Naive thymus-derived CD8-positive, alpha-beta T cell (primary cell): ENCODE measurements at regions not wholly inside any gene's neighbourhood (a gene's known extent, or its start where the extent isn't known, plus 50 kb on each side); places are given as distances from the start of the nearest gene placed in this dataset.
"Not testable (repeated sequence)": the region's sequence is repeated elsewhere in the genome, so short reads cannot be mapped to it uniquely, and the experiment has no call there.

Source experiments
- ATAC-seq, 2 donors: fragments of 150-1000 bp; cut with Tn5 transposase in 1 of 2; sonication (Bioruptor Pico), chemical (Tn5 transposase) in 1 of 2; 1 replicate in 1 of 2; 2 replicates in 1 of 2; pipeline ENCODE4 v1.10.0; 2021; ENCODE audit warnings: mild to moderate bottlenecking in 2 of 2, moderate library complexity in 2 of 2
- POLR2A ChIA-PET: fragments of 350-600 bp; sonication (Branson Sonifier 250); formaldehyde crosslinking; loops from one replicate; lab custom pipeline; 2021; ENCODE audit warnings: antibody characterized with exemption; lab: Charles Lee
- DNase-seq, 10 donors: peaks; one replicate each; pipeline versions ENCODE4 v3.0.0 to v3.0.0-alpha.2; 2020 to 2022
- H3K27ac Mint-ChIP-seq, 10 donors: one replicate each; pipeline ENCODE4 v1.8.0; 2020 to 2022; ENCODE audit warnings: mild to moderate bottlenecking in 10 of 10, mixed read lengths in 10 of 10, moderate library complexity in 4 of 10, inconsistent platforms in 1 of 10
- H3K27me3 Mint-ChIP-seq, 5 donors: one replicate each; pipeline ENCODE4 v1.8.0; 2021 to 2022; ENCODE audit warnings: mixed read lengths in 5 of 5
- H3K36me3 Mint-ChIP-seq, 3 donors: one replicate each; pipeline ENCODE4 v1.8.0; 2020 to 2022; ENCODE audit warnings: mixed read lengths in 3 of 3, mild to moderate bottlenecking in 2 of 3, inconsistent platforms in 1 of 3
- H3K4me1 Mint-ChIP-seq, 4 donors: one replicate each; pipeline ENCODE4 v1.8.0; 2021 to 2022; ENCODE audit warnings: mixed read lengths in 4 of 4
- H3K4me3 Mint-ChIP-seq, 10 donors: one replicate each; pipeline ENCODE4 v1.8.0; 2020 to 2022; ENCODE audit warnings: mild to moderate bottlenecking in 10 of 10, mixed read lengths in 10 of 10, moderate library complexity in 6 of 10, inconsistent platforms in 1 of 10
- H3K9me3 Mint-ChIP-seq, 9 donors: one replicate each; pipeline ENCODE4 v1.8.0; 2020 to 2022; ENCODE audit warnings: mixed read lengths in 9 of 9, mild to moderate bottlenecking in 3 of 9, inconsistent platforms in 1 of 9, moderate library complexity in 1 of 9

- Mint-ChIP-seq H3K9me3 (peaks cover 0 to 2% (median 0%) of the 10 kb centered on the region in 9 donors), H3K27ac (no peak overlapping the region), H3K27me3 (peaks cover 0 to 23% (median 7%) of the 10 kb centered on the region in 5 donors), H3K36me3 (no peaks in the 10 kb centered on the region), H3K4me3 (no peak overlapping the region), H3K4me1 (no peaks in the 10 kb centered on the region)
- ATAC-seq = no peak
- POLR2A ChIA-PET = no interaction called here
- no peak for DNase-seq
Observed at GRCh38 chr10:131556061-131556896, 244.8 kb upstream of the TCERG1L start.

- Mint-ChIP-seq H3K9me3 (peaks cover 0 to 4% (median 0%) of the 10 kb centered on the region in 9 donors), H3K27ac (no peak overlapping the region), H3K4me3 (no peak overlapping the region), H3K36me3 (no peaks in the 10 kb centered on the region), H3K4me1 (no peaks in the 10 kb centered on the region), H3K27me3 (peaks cover 4 to 30% (median 11%) of the 10 kb centered on the region in 5 donors)
- POLR2A ChIA-PET = no interaction called here
- ATAC-seq (no peak), DNase-seq (no peak)
Observed at GRCh38 chr10:131556897-131557495, 245.5 kb upstream of the TCERG1L start.

GRCh38 chr10:131557956-131558355 is 246.4 kb upstream of the TCERG1L start:
- POLR2A ChIA-PET, H3K27ac Mint-ChIP-seq, H3K4me3 Mint-ChIP-seq, ATAC-seq, H3K4me1 Mint-ChIP-seq, H3K36me3 Mint-ChIP-seq, DNase-seq, H3K9me3 Mint-ChIP-seq: not testable (repeated sequence)
- peaks cover 4 to 38% (median 11%) of the 10 kb centered on the region in 5 donors for H3K27me3 Mint-ChIP-seq

GRCh38 chr10:131559450-131559911 is 248.0 kb upstream of the TCERG1L start:
- H3K27ac Mint-ChIP-seq = no peak overlapping the region
- POLR2A ChIA-PET = no interaction called here
- no peaks in the 10 kb centered on the region for H3K36me3 Mint-ChIP-seq
- peaks cover 4 to 38% (median 11%) of the 10 kb centered on the region in 5 donors for H3K27me3 Mint-ChIP-seq
- H3K4me1 Mint-ChIP-seq = no peaks in the 10 kb centered on the region
- no peak overlapping the region for H3K4me3 Mint-ChIP-seq
- ATAC-seq = no peak
- peaks cover 0 to 7% (median 2%) of the 10 kb centered on the region in 9 donors for H3K9me3 Mint-ChIP-seq
- no peak for DNase-seq

GRCh38 chr10:131560166-131560565 is 248.6 kb upstream of the TCERG1L start:
- ATAC-seq (no peak), DNase-seq (no peak)
- POLR2A ChIA-PET = no interaction called here
- Mint-ChIP-seq H3K4me1 (no peaks in the 10 kb centered on the region), H3K9me3 (peaks cover 0 to 13% (median 8%) of the 10 kb centered on the region in 9 donors), H3K36me3 (peaks cover 0 to 6% (median 0%) of the 10 kb centered on the region in 3 donors), H3K4me3 (no peak overlapping the region), H3K27me3 (peaks cover 4 to 38% (median 11%) of the 10 kb centered on the region in 5 donors), H3K27ac (no peak overlapping the region)

- ATAC-seq (no peak), DNase-seq (no peak)
- peaks cover 4 to 36% (median 11%) of the 10 kb centered on the region in 5 donors for H3K27me3 Mint-ChIP-seq
- H3K4me3 Mint-ChIP-seq = no peak overlapping the region
- POLR2A ChIA-PET = no interaction called here
- H3K9me3 Mint-ChIP-seq = peaks cover 1 to 18% (median 12%) of the 10 kb centered on the region in 9 donors
- H3K27ac Mint-ChIP-seq = no peak overlapping the region
- peaks cover 0 to 6% (median 0%) of the 10 kb centered on the region in 3 donors for H3K36me3 Mint-ChIP-seq
- no peaks in the 10 kb centered on the region for H3K4me1 Mint-ChIP-seq
Observed at GRCh38 chr10:131560706-131561355, 249.3 kb upstream of the TCERG1L start.

- Mint-ChIP-seq H3K9me3 (peaks cover 4 to 23% (median 14%) of the 10 kb centered on the region in 9 donors), H3K4me1 (no peaks in the 10 kb centered on the region), H3K36me3 (peaks cover 0 to 6% (median 0%) of the 10 kb centered on the region in 3 donors), H3K4me3 (no peak overlapping the region), H3K27ac (no peak overlapping the region), H3K27me3 (peaks cover 4 to 29% (median 10%) of the 10 kb centered on the region in 5 donors)
- ATAC-seq = no peak
- no peak for DNase-seq
- POLR2A ChIA-PET = no interaction called here
Observed at GRCh38 chr10:131561897-131562296, 250.4 kb upstream of the TCERG1L start.

- no peak for ATAC-seq
- Mint-ChIP-seq H3K4me1 (no peaks in the 10 kb centered on the region), H3K9me3 (peaks cover 4 to 23% (median 14%) of the 10 kb centered on the region in 9 donors), H3K36me3 (peaks cover 0 to 6% (median 0%) of the 10 kb centered on the region in 3 donors), H3K27me3 (peaks cover 4 to 36% (median 10%) of the 10 kb centered on the region in 5 donors), H3K4me3 (no peak overlapping the region), H3K27ac (no peak overlapping the region)
- DNase-seq = no peak
- POLR2A ChIA-PET = no interaction called here
Observed at GRCh38 chr10:131563411-131563810, 251.9 kb upstream of the TCERG1L start.

- Mint-ChIP-seq H3K4me3 (no peak overlapping the region), H3K36me3 (peaks cover 0 to 6% (median 0%) of the 10 kb centered on the region in 3 donors), H3K27ac (no peak overlapping the region), H3K4me1 (no peaks in the 10 kb centered on the region), H3K9me3 (peaks cover 4 to 23% (median 14%) of the 10 kb centered on the region in 9 donors), H3K27me3 (peaks cover 0 to 12% (median under 1%) of the 10 kb centered on the region in 5 donors)
- ATAC-seq (no peak), DNase-seq (no peak)
- POLR2A ChIA-PET = no interaction called here
Observed at GRCh38 chr10:131567279-131568162, 256.0 kb upstream of the TCERG1L start.

- POLR2A ChIA-PET = no interaction called here
- Mint-ChIP-seq H3K27me3 (peaks cover 0 to 10% (median 0%) of the 10 kb centered on the region in 5 donors), H3K36me3 (peaks cover 0 to 6% (median 0%) of the 10 kb centered on the region in 3 donors), H3K27ac (no peak overlapping the region), H3K4me1 (no peaks in the 10 kb centered on the region), H3K4me3 (no peak overlapping the region), H3K9me3 (peaks cover 2 to 23% (median 13%) of the 10 kb centered on the region in 9 donors)
- ATAC-seq = no peak
- DNase-seq = no peak
Observed at GRCh38 chr10:131568866-131569265, 257.3 kb upstream of the TCERG1L start.

- POLR2A ChIA-PET = no interaction called here
- Mint-ChIP-seq H3K27me3 (peaks cover 0 to 10% (median 0%) of the 10 kb centered on the region in 5 donors), H3K4me1 (no peaks in the 10 kb centered on the region), H3K36me3 (no peaks in the 10 kb centered on the region), H3K27ac (no peak overlapping the region), H3K9me3 (peaks cover 2 to 15% (median 6%) of the 10 kb centered on the region in 9 donors), H3K4me3 (no peak overlapping the region)
- ATAC-seq (no peak), DNase-seq (no peak)
Observed at GRCh38 chr10:131569851-131570715, 258.6 kb upstream of the TCERG1L start.
